ENCODE measurements at regions not wholly inside any gene's neighbourhood (a gene's known extent, or its start where the extent isn't known, plus 50 kb on each side); places are given as distances from the start of the nearest gene placed in this dataset.
A peak's percentile ranks its signal among the peaks of the same experiment; 100 is the strongest.

GRCh38 chr2:144715992-144716391, 196.1 kb upstream of the ZEB2 start:
- TF ChIP-seq CTCF (conservative IDR thresholded peaks at IDR 0.05 in 1 of 2, IDR thresholded peaks at IDR 0.05 in 1 of 2; ENCODE audit: low read depth in 1 of 2, low read length in 2 of 2): no peak
- no peak for TF ChIP-seq EZH2 (IDR thresholded peaks at IDR 0.05; ENCODE audit: low read length, missing control alignments)

DNA sequence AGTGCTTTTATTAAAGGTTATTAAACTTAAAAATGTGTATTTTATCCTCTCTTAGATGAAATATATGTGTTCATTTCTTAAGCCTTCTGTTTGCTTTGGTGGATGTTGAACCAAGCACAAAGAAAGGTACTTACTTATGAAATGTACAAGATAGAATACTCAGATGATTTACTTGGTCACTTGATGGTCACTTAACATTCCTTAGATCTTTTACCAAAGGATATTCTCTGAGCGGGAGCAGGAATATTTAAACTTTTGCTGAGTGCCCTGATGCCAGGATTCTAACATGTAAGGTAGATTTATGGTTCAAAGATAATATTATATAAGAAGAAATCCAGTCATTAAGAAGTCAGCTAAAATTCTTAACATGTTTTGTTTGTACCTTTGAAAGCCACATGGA, 193.5 kb upstream of the ZEB2 start:
- Histone ChIP-seq H3K9ac (ENCODE audit: insufficient read depth, low read length) (no peak overlapping the region), H3K27ac (ENCODE audit: insufficient read depth, low read length) (no peak overlapping the region), H3K4me2 (ENCODE audit: extremely low read depth, insufficient read depth, low read length) (no peak overlapping the region), H2AFZ (ENCODE audit: low read length) (no peak overlapping the region), H3K79me2 (ENCODE audit: control insufficient read depth, insufficient read depth, low read length) (no peaks in the 10 kb centered on the region), H3K4me3 (replicated peaks in 1 of 4; ENCODE audit: control extremely low read depth in 1 of 4, insufficient read depth in 1 of 4, low read depth in 3 of 4, low read length in 4 of 4) (no peak overlapping the region), H3K27me3 (ENCODE audit: control insufficient read depth, insufficient read depth, low read length) (no peaks in the 10 kb centered on the region), H4K20me1 (ENCODE audit: control insufficient read depth, extremely low read depth, insufficient read depth, low read length) (no peaks in the 10 kb centered on the region), H3K4me1 (ENCODE audit: control insufficient read depth, extremely low read depth, insufficient read depth, low read length) (no peaks in the 10 kb centered on the region), H3K9me3 (ENCODE audit: control insufficient read depth, insufficient read depth, low read depth, low read length) (no peaks in the 10 kb centered on the region), H3K36me3 (ENCODE audit: control insufficient read depth, insufficient read depth, low read length) (no peaks in the 10 kb centered on the region)
- DNase-seq (ENCODE audit: low read depth in 2 of 2): no peak
- TF ChIP-seq CTCF (conservative IDR thresholded peaks at IDR 0.05 in 1 of 2, IDR thresholded peaks at IDR 0.05 in 1 of 2; ENCODE audit: low read depth in 1 of 2, low read length in 2 of 2): no peak
- no peak for TF ChIP-seq EZH2 (IDR thresholded peaks at IDR 0.05; ENCODE audit: low read length, missing control alignments)

More at GRCh38 chr2:144715992-144716391, 196.1 kb upstream of the ZEB2 start:
- Histone ChIP-seq H3K79me2 (ENCODE audit: control insufficient read depth, insufficient read depth, low read length) (no peaks in the 10 kb centered on the region), H3K4me3 (replicated peaks in 1 of 4; ENCODE audit: control extremely low read depth in 1 of 4, insufficient read depth in 1 of 4, low read depth in 3 of 4, low read length in 4 of 4) (no peak overlapping the region), H3K4me1 (ENCODE audit: control insufficient read depth, extremely low read depth, insufficient read depth, low read length) (no peaks in the 10 kb centered on the region), H3K9me3 (ENCODE audit: control insufficient read depth, insufficient read depth, low read depth, low read length) (no peaks in the 10 kb centered on the region), H3K36me3 (ENCODE audit: control insufficient read depth, insufficient read depth, low read length) (no peaks in the 10 kb centered on the region), H3K9ac (ENCODE audit: insufficient read depth, low read length) (no peak overlapping the region), H2AFZ (ENCODE audit: low read length) (no peak overlapping the region), H4K20me1 (ENCODE audit: control insufficient read depth, extremely low read depth, insufficient read depth, low read length) (no peaks in the 10 kb centered on the region), H3K27me3 (ENCODE audit: control insufficient read depth, insufficient read depth, low read length) (no peaks in the 10 kb centered on the region), H3K4me2 (ENCODE audit: extremely low read depth, insufficient read depth, low read length) (no peak overlapping the region), H3K27ac (ENCODE audit: insufficient read depth, low read length) (no peak overlapping the region)
- DNase-seq (ENCODE audit: low read depth in 2 of 2): no peak

- no peaks in the 10 kb centered on the region for H3K4me1 ChIP-seq (ENCODE audit: control insufficient read depth, extremely low read depth, insufficient read depth, low read length)
- no peak overlapping the region for H3K4me2 ChIP-seq (ENCODE audit: extremely low read depth, insufficient read depth, low read length)
- no peak overlapping the region for H3K4me3 ChIP-seq (replicated peaks in 1 of 4; ENCODE audit: control extremely low read depth in 1 of 4, insufficient read depth in 1 of 4, low read depth in 3 of 4, low read length in 4 of 4)
- no peaks in the 10 kb centered on the region for H3K36me3 ChIP-seq (ENCODE audit: control insufficient read depth, insufficient read depth, low read length)
- TF ChIP-seq CTCF (conservative IDR thresholded peaks at IDR 0.05 in 1 of 2, IDR thresholded peaks at IDR 0.05 in 1 of 2; ENCODE audit: low read depth in 1 of 2, low read length in 2 of 2) (no peak), EZH2 (IDR thresholded peaks at IDR 0.05; ENCODE audit: low read length, missing control alignments) (no peak)
- H4K20me1 ChIP-seq (ENCODE audit: control insufficient read depth, extremely low read depth, insufficient read depth, low read length): no peaks in the 10 kb centered on the region
- no peaks in the 10 kb centered on the region for H3K79me2 ChIP-seq (ENCODE audit: control insufficient read depth, insufficient read depth, low read length)
- no peaks in the 10 kb centered on the region for H3K9me3 ChIP-seq (ENCODE audit: control insufficient read depth, insufficient read depth, low read depth, low read length)
- H3K27ac ChIP-seq (ENCODE audit: insufficient read depth, low read length): no peak overlapping the region
- no peak overlapping the region for H3K9ac ChIP-seq (ENCODE audit: insufficient read depth, low read length)
- DNase-seq (ENCODE audit: low read depth in 2 of 2): peak in 1 of 2 donors; percentile 65
- H2AFZ ChIP-seq (ENCODE audit: low read length): no peak overlapping the region
- no peaks in the 10 kb centered on the region for H3K27me3 ChIP-seq (ENCODE audit: control insufficient read depth, insufficient read depth, low read length)
These were observed 192.6 kb upstream of the ZEB2 start for GRCh38 chr2:144712550-144712940.

Measured in fibroblast of lung (primary cell).